ENCODE measurements at regions not wholly inside any gene's neighbourhood (a gene's known extent, or its start where the extent isn't known, plus 50 kb on each side); places are given as distances from the start of the nearest gene placed in this dataset.

GRCh38 chr7:86995052-86995725 is 64.3 kb downstream of the ELAPOR2 start:
- no peak for TF ChIP-seq CTCF (IDR thresholded peaks at IDR 0.05)

GRCh38 chr7:86991771-86992191 is 67.7 kb downstream of the ELAPOR2 start:
- no peak for TF ChIP-seq CTCF (IDR thresholded peaks at IDR 0.05)

- TF ChIP-seq CTCF (IDR thresholded peaks at IDR 0.05), result no peak
Measured at GRCh38 chr7:86991093-86991769, 68.2 kb downstream of the ELAPOR2 start.

GRCh38 chr7:86989407-86989806 is 70.0 kb downstream of the ELAPOR2 start:
- TF ChIP-seq CTCF (IDR thresholded peaks at IDR 0.05), result no peak

- TF ChIP-seq CTCF (IDR thresholded peaks at IDR 0.05), result no peak
Measured at GRCh38 chr7:86981127-86981526, 78.3 kb downstream of the ELAPOR2 start.

- TF ChIP-seq CTCF (IDR thresholded peaks at IDR 0.05), result no peak
Measured at GRCh38 chr7:86980223-86980622, 79.2 kb downstream of the ELAPOR2 start.

- no peak for TF ChIP-seq CTCF (IDR thresholded peaks at IDR 0.05)
Measured at GRCh38 chr7:86978808-86979506, 80.5 kb downstream of the ELAPOR2 start.

Measured in LNCAP (cell line).